ENCODE measurements at regions not wholly inside any gene's neighbourhood (a gene's known extent, or its start where the extent isn't known, plus 50 kb on each side); places are given as distances from the start of the nearest gene placed in this dataset.
"Not testable (repeated sequence)": the region's sequence is repeated elsewhere in the genome, so short reads cannot be mapped to it uniquely, and the experiment has no call there.

GRCh38 chr5:91591076-91591475 is 208.0 kb upstream of the ARRDC3 start:
- Histone ChIP-seq H3F3A (ENCODE audit: control insufficient read depth, insufficient read depth) (no peaks in the 10 kb centered on the region), H3K4me2 (ENCODE audit: low read length) (no peak overlapping the region), H4K20me1 (ENCODE audit: control insufficient read depth, insufficient read depth, low read depth, low read length) (no peaks in the 10 kb centered on the region), H3K36me3 (ENCODE audit: control insufficient read depth, low read length) (no peaks in the 10 kb centered on the region), H3K27ac (ENCODE audit: low read depth, low read length) (no peak overlapping the region), H3K9me3 (ENCODE audit: control insufficient read depth, insufficient read depth, low read length) (peaks cover 7% of the 10 kb centered on the region; the same call in 1 of the 2 replicates), H3K9me2 (replicated peaks; ENCODE audit: control insufficient read depth, low read length) (no peaks in the 10 kb centered on the region), H3K4me1 (ENCODE audit: control insufficient read depth, low read length) (no peaks in the 10 kb centered on the region), H3K27me3 (ENCODE audit: control insufficient read depth, low read length) (no peaks in the 10 kb centered on the region), H3K4me3 (ENCODE audit: low read length) (no peak overlapping the region), H3K79me2 (ENCODE audit: control insufficient read depth, low read length) (no peaks in the 10 kb centered on the region)
- TF ChIP-seq CTCF (IDR thresholded peaks at IDR 0.05; ENCODE audit: low read depth, low read length, poor library complexity, severe bottlenecking): no peak

GRCh38 chr5:91586232-91586631 is 203.1 kb upstream of the ARRDC3 start:
- Histone ChIP-seq H3K4me1 (ENCODE audit: control insufficient read depth, low read length) (no peaks in the 10 kb centered on the region), H3K36me3 (ENCODE audit: control insufficient read depth, low read length) (no peaks in the 10 kb centered on the region), H3K4me2 (ENCODE audit: low read length) (no peak overlapping the region), H3F3A (ENCODE audit: control insufficient read depth, insufficient read depth) (no peaks in the 10 kb centered on the region), H3K9me3 (ENCODE audit: control insufficient read depth, insufficient read depth, low read length) (no peaks in the 10 kb centered on the region), H3K27me3 (ENCODE audit: control insufficient read depth, low read length) (no peaks in the 10 kb centered on the region), H4K20me1 (ENCODE audit: control insufficient read depth, insufficient read depth, low read depth, low read length) (no peaks in the 10 kb centered on the region), H3K4me3 (ENCODE audit: low read length) (no peak overlapping the region), H3K79me2 (ENCODE audit: control insufficient read depth, low read length) (no peaks in the 10 kb centered on the region), H3K27ac (ENCODE audit: low read depth, low read length) (no peak overlapping the region), H3K9me2 (replicated peaks; ENCODE audit: control insufficient read depth, low read length) (no peaks in the 10 kb centered on the region)
- no peak for TF ChIP-seq EZH2phosphoT487 (IDR thresholded peaks at IDR 0.05; ENCODE audit: borderline replicate concordance, low read length)
- no peak for TF ChIP-seq CTCF (IDR thresholded peaks at IDR 0.05; ENCODE audit: low read depth, low read length, poor library complexity, severe bottlenecking)

GRCh38 chr5:91584352-91584751 is 201.2 kb upstream of the ARRDC3 start:
- Histone ChIP-seq H3K4me2 (ENCODE audit: low read length) (no peak overlapping the region), H3K27ac (ENCODE audit: low read depth, low read length) (no peak overlapping the region)
- TF ChIP-seq EZH2phosphoT487 (IDR thresholded peaks at IDR 0.05; ENCODE audit: borderline replicate concordance, low read length): no peak
- TF ChIP-seq CTCF (IDR thresholded peaks at IDR 0.05; ENCODE audit: low read depth, low read length, poor library complexity, severe bottlenecking): no peak

GRCh38 chr5:91566012-91566411 is 182.9 kb upstream of the ARRDC3 start:
- not testable (repeated sequence) for H3K4me1 ChIP-seq (ENCODE audit: control insufficient read depth, low read length); H3K9me2 ChIP-seq (replicated peaks; ENCODE audit: control insufficient read depth, low read length); H3K4me3 ChIP-seq (ENCODE audit: low read length); H4K20me1 ChIP-seq (ENCODE audit: control insufficient read depth, insufficient read depth, low read depth, low read length); H3K27me3 ChIP-seq (ENCODE audit: control insufficient read depth, low read length); H3K79me2 ChIP-seq (ENCODE audit: control insufficient read depth, low read length); H3K9me3 ChIP-seq (ENCODE audit: control insufficient read depth, insufficient read depth, low read length); H3F3A ChIP-seq (ENCODE audit: control insufficient read depth, insufficient read depth); H3K4me2 ChIP-seq (ENCODE audit: low read length); H3K36me3 ChIP-seq (ENCODE audit: control insufficient read depth, low read length); H3K27ac ChIP-seq (ENCODE audit: low read depth, low read length)

More at GRCh38 chr5:91584352-91584751, 201.2 kb upstream of the ARRDC3 start:
- Histone ChIP-seq H3K9me2 (replicated peaks; ENCODE audit: control insufficient read depth, low read length) (no peaks in the 10 kb centered on the region), H3K9me3 (ENCODE audit: control insufficient read depth, insufficient read depth, low read length) (no peaks in the 10 kb centered on the region), H3F3A (ENCODE audit: control insufficient read depth, insufficient read depth) (no peaks in the 10 kb centered on the region), H3K79me2 (ENCODE audit: control insufficient read depth, low read length) (no peaks in the 10 kb centered on the region), H3K36me3 (ENCODE audit: control insufficient read depth, low read length) (no peaks in the 10 kb centered on the region), H3K27me3 (ENCODE audit: control insufficient read depth, low read length) (no peaks in the 10 kb centered on the region), H3K4me3 (ENCODE audit: low read length) (no peak overlapping the region), H4K20me1 (ENCODE audit: control insufficient read depth, insufficient read depth, low read depth, low read length) (no peaks in the 10 kb centered on the region), H3K4me1 (ENCODE audit: control insufficient read depth, low read length) (no peaks in the 10 kb centered on the region)

All from DOHH2 (cell line).